GM12878 (cell line): ENCODE measurements at regions not wholly inside any gene's neighbourhood (a gene's known extent, or its start where the extent isn't known, plus 50 kb on each side); places are given as distances from the start of the nearest gene placed in this dataset.

Experiments
- ATAC-seq: fragments of 200-7000 bp; cut with Tn5 transposase; 3 replicates; pipeline ENCODE4 v1.9.1; 2020; ENCODE audit warnings: mild to moderate bottlenecking, moderate library complexity
- BruUV-seq: library from RNA; stranded (reverse); fragments of 400-500 nt; replicated peaks from 2 replicates; lab custom pipeline; 2021; lab: Mats Ljungman, UMichigan
- CTCF ChIA-PET: fragments of 300-600 bp; sonication (Branson Sonifier 250); formaldehyde crosslinking; extraction: SDS; loops from one replicate; lab custom pipeline; 2021; ENCODE audit warnings: inconsistent platforms; lab: Yijun Ruan, JAX
- POLR2A ChIA-PET: fragments of 350-600 bp; formaldehyde crosslinking; extraction: SDS; loops from one replicate; lab custom pipeline; 2021; ENCODE audit warnings: inconsistent platforms; lab: Charles Lee
- RAD21 ChIA-PET: fragments of 300-600 bp; sonication (Branson Sonifier 250); formaldehyde crosslinking; loops from one replicate; lab custom pipeline; 2023; ENCODE audit warnings: antibody characterized with exemption; ENCODE audit not compliant: unreplicated experiment; lab: Charles Lee
- SMC1A ChIA-PET: fragments of 300-600 bp; sonication (Branson Sonifier 250); formaldehyde crosslinking; loops from one replicate; lab custom pipeline; 2023; ENCODE audit not compliant: unreplicated experiment, uncharacterized antibody; lab: Charles Lee
- DNase-seq: peaks from one replicate; pipeline ENCODE4 v3.0.0-alpha.2; 2011; ENCODE audit warnings: low read depth, low spot score
- FAIRE-seq: peaks from 3 replicates; lab custom pipeline; 2011; peaks lifted over from hg19 to GRCh38; lab: Jason Lieb, UNC
- H2AFZ ChIP-seq: 2 replicates; pipeline ENCODE4 v1.6.0; 2011; ENCODE audit warnings: low read depth, low read length, control low read depth; ENCODE audit not compliant: control insufficient read depth
- H3K27ac ChIP-seq: 2 replicates; pipeline ENCODE4 v1.5.1; 2011; ENCODE audit warnings: control low read depth; ENCODE audit not compliant: control insufficient read depth, insufficient read depth
- H3K27me3 ChIP-seq, 2 experiments: replicated peaks in 1 of 2; 2 replicates each; pipeline versions ENCODE4 v1.6.0 to v1.6.1; 2011; ENCODE audit warnings: low read length in 1 of 2; ENCODE audit not compliant: control insufficient read depth in 2 of 2, insufficient read depth in 2 of 2
- H3K36me3 ChIP-seq, 2 experiments: 2 replicates each; pipeline ENCODE4 v1.5.1; 2011; ENCODE audit warnings: low read length in 1 of 2; ENCODE audit not compliant: control insufficient read depth in 2 of 2, insufficient read depth in 2 of 2
- H3K4me1 ChIP-seq: 2 replicates; pipeline ENCODE4 v1.6.1; 2011; ENCODE audit warnings: mild to moderate bottlenecking, low read length, moderate library complexity, mixed read lengths; ENCODE audit not compliant: control insufficient read depth, insufficient read depth
- H3K4me2 ChIP-seq: 2 replicates; pipeline ENCODE4 v1.6.0; 2011; ENCODE audit warnings: control low read depth; ENCODE audit not compliant: control insufficient read depth, insufficient read depth
- H3K4me3 ChIP-seq: fragments of 200-600 bp; sonication (generic); 2 replicates; pipeline ENCODE4 v1.5.1; 2016
- H3K79me2 ChIP-seq: 2 replicates; pipeline ENCODE4 v1.6.0; 2011; ENCODE audit warnings: low read length; ENCODE audit not compliant: control insufficient read depth, insufficient read depth
- H3K9ac ChIP-seq: 2 replicates; pipeline ENCODE4 v1.8.0; 2011; ENCODE audit warnings: low read length, control low read depth, mixed read lengths; ENCODE audit not compliant: control insufficient read depth, insufficient read depth
- H3K9me3 ChIP-seq: replicated peaks from 3 replicates; pipeline ENCODE4 v1.5.1; 2011; ENCODE audit warnings: mild to moderate bottlenecking, low read length; ENCODE audit not compliant: control insufficient read depth, insufficient read depth
- H4K20me1 ChIP-seq: 2 replicates; pipeline ENCODE4 v1.6.0; 2011; ENCODE audit not compliant: control insufficient read depth, insufficient read depth
- BHLHE40 ChIP-seq, 2 experiments: fragments of 450-650 bp in 1 of 2; IDR thresholded peaks; 2 replicates each; pipeline ENCODE4 v1.6.1; 2011 to 2017; ENCODE audit warnings: low read depth in 2 of 2, borderline replicate concordance in 1 of 2, improper control_type of control experiment in 1 of 2, low read length in 1 of 2, mild to moderate bottlenecking in 1 of 2
- CREM ChIP-seq: IDR thresholded peaks from 2 replicates; pipeline ENCODE4 v1.6.1; 2014; ENCODE audit warnings: antibody characterized with exemption, low read depth
- EGR1 ChIP-seq, 2 experiments: IDR thresholded peaks; 1 replicate in 1 of 2; 2 replicates in 1 of 2; pipeline ENCODE4 v1.6.1; 2011 to 2012; ENCODE audit warnings: low read depth in 2 of 2, low read length in 2 of 2, borderline replicate concordance in 1 of 2, mild to moderate bottlenecking in 1 of 2, moderate library complexity in 1 of 2
- FOS ChIP-seq: IDR thresholded peaks from 3 replicates; pipeline ENCODE4 v1.6.1; 2011; ENCODE audit warnings: borderline replicate concordance; ENCODE audit not compliant: insufficient read length; ENCODE audit errors: extremely low read depth
- IRF3 ChIP-seq: fragments of 450-650 bp; IDR thresholded peaks from 2 replicates; pipeline ENCODE4 v1.6.1; 2014; ENCODE audit warnings: mild to moderate bottlenecking
- JUND ChIP-seq: IDR thresholded peaks from 2 replicates; pipeline ENCODE4 v1.6.1; 2012; ENCODE audit warnings: low read depth, mild to moderate bottlenecking, low read length, improper control_type of control experiment, moderate library complexity
- MYC ChIP-seq: IDR thresholded peaks from 2 replicates; pipeline ENCODE4 v1.6.1; 2011; ENCODE audit warnings: mild to moderate bottlenecking, low read length, moderate library complexity, inconsistent platforms; ENCODE audit not compliant: insufficient read depth, insufficient replicate concordance, insufficient read length, severe bottlenecking
- RELB ChIP-seq: fragments of 450-650 bp; IDR thresholded peaks from 2 replicates; pipeline ENCODE4 v1.6.1; 2017; ENCODE audit warnings: low read depth, mild to moderate bottlenecking, moderate library complexity
- SREBF2 ChIP-seq: IDR thresholded peaks from 2 replicates; pipeline ENCODE4 v1.6.1; 2012; ENCODE audit warnings: mild to moderate bottlenecking, low read length
- WRNIP1 ChIP-seq: IDR thresholded peaks from 2 replicates; pipeline ENCODE4 v1.6.1; 2011; ENCODE audit warnings: low read depth, low read length, improper control_type of control experiment, borderline replicate concordance
- WGBS: methylation state at CpG from one replicate; pipeline ENCODE4 v1.1.6; 2016; ENCODE audit warnings: low lambda C conversion rate; ENCODE audit not compliant: insufficient replicate concordance, insufficient coverage; ENCODE audit errors: missing lambda C conversion rate; 5-methylcytosine and 5-hydroxymethylcytosine counted together
- in situ Hi-C: fragments of 300-500 bp; cut with MboI; formaldehyde crosslinking; loops from 9 replicates; pipeline ENCODE4 v1.14.3; 2018; ENCODE audit warnings: mixed read lengths
- intact Hi-C: fragments of 100-400 bp; cut with micrococcal nuclease; formaldehyde crosslinking; loops from one replicate; pipeline ENCODE4 v1.14.2; 2022; ENCODE audit not compliant: unreplicated experiment

GRCh38 chr11:134905928-134906327 is 493.9 kb upstream of the B3GAT1 start (continued):
- TF ChIP-seq BHLHE40 (IDR thresholded peaks at IDR 0.05; ENCODE audit: borderline replicate concordance in 1 of 2, low read depth in 2 of 2, low read length in 1 of 2), result no peak
- no peak for TF ChIP-seq JUND

GRCh38 chr11:134905517-134905916 is 493.5 kb upstream of the B3GAT1 start:
- Histone ChIP-seq H3K4me2 (no peak overlapping the region), H3K4me1 (no peaks in the 10 kb centered on the region), H3K9me3 (no peaks in the 10 kb centered on the region), H4K20me1 (no peaks in the 10 kb centered on the region), H3K36me3 (no peaks in the 10 kb centered on the region), H3K27me3 (peaks cover 2 to 4% of the 10 kb centered on the region in 2 experiments; a peak in 3 of 4 replicates), H3K4me3 (no peak overlapping the region), H3K79me2 (no peaks in the 10 kb centered on the region), H2AFZ (no peak overlapping the region), H3K9ac (no peak overlapping the region), H3K27ac (no peak overlapping the region)
- FAIRE-seq (no peak), ATAC-seq (no peak), DNase-seq (no peak)
- no TSS peak for BruUV-seq
- intact Hi-C loops (no loop called here), in situ Hi-C loops (no loop called here)
- TF ChIP-seq RELB, result no peak
- no peak for TF ChIP-seq SREBF2
- no peak for TF ChIP-seq IRF3
- no peak for TF ChIP-seq WRNIP1
- TF ChIP-seq EGR1 (IDR thresholded peaks at IDR 0.05; ENCODE audit: borderline replicate concordance in 1 of 2, low read depth in 2 of 2, low read length in 2 of 2), result no peak
- TF ChIP-seq CREM, result no peak
- TF ChIP-seq FOS, result no peak
- TF ChIP-seq MYC, result no peak
- SMC1A ChIA-PET, result no interaction called here
- RAD21 ChIA-PET, result no interaction called here
- POLR2A ChIA-PET, result no interaction called here
- WGBS, result 28% methylated on average over 2 of the region's 2 CpGs
- CTCF ChIA-PET, result no interaction called here
